ENCODE measurements at regions not wholly inside any gene's neighbourhood (a gene's known extent, or its start where the extent isn't known, plus 50 kb on each side); places are given as distances from the start of the nearest gene placed in this dataset.

GRCh38 chr7:12907774-12908173 is 220.3 kb downstream of the ARL4A start (continued):
- TF ChIP-seq ZBTB4 (CRISPR knock-in tag; IDR thresholded peaks at IDR 0.05) (no peak), ZNF687 (IDR thresholded peaks at IDR 0.05) (no peak), REST (IDR thresholded peaks at IDR 0.05; ENCODE audit: low read depth, low read length) (no peak), TAF1 (IDR thresholded peaks at IDR 0.05; ENCODE audit: borderline replicate concordance, low read depth, low read length) (no peak), HSF1 (IDR thresholded peaks at IDR 0.05; ENCODE audit: low read depth, low read length) (no peak)

Measured in GM12878 (cell line).